Esophagus squamous epithelium (tissue), 5 donors: ENCODE measurements at regions not wholly inside any gene's neighbourhood (a gene's known extent, or its start where the extent isn't known, plus 50 kb on each side); places are given as distances from the start of the nearest gene placed in this dataset.

Experiments
- DNase-seq: peaks from one replicate; lab custom pipeline; 2025; lab: John Stamatoyannopoulos, UW
- H3K27ac ChIP-seq, 4 donors: fragments of 200-600 bp; sonication (generic); one replicate each; pipeline ENCODE4 v1.5.1; 2016 to 2019; ENCODE audit warnings: mild to moderate bottlenecking in 1 of 4
- H3K27me3 ChIP-seq, 4 donors: fragments of 200-600 bp; sonication (generic); 1 replicate in 3 of 4; 2 replicates in 1 of 4; pipeline versions ENCODE4 v1.5.1 to v1.6.0; 2017 to 2021; ENCODE audit warnings: antibody characterized with exemption in 1 of 4
- H3K36me3 ChIP-seq, 3 donors: fragments of 200-600 bp; sonication (generic); one replicate each; pipeline ENCODE4 v1.5.1; 2016 to 2019
- H3K4me1 ChIP-seq, 3 donors: fragments of 200-600 bp; sonication (generic); one replicate each; pipeline ENCODE4 v1.5.1; 2017 to 2019
- H3K4me3 ChIP-seq, 4 donors: fragments of 200-600 bp; sonication (generic); 1 replicate in 3 of 4; 2 replicates in 1 of 4; pipeline ENCODE4 v1.5.1; 2016 to 2019; ENCODE audit warnings: mild to moderate bottlenecking in 2 of 4, moderate library complexity in 1 of 4
- H3K9me3 ChIP-seq, 3 donors: fragments of 200-600 bp; sonication (generic); one replicate each; pipeline ENCODE4 v1.5.1; 2016 to 2019
- POLR2A ChIP-seq, 4 donors: fragments of 450-650 bp; IDR thresholded peaks; one replicate each; pipeline ENCODE4 v1.6.1; 2017; ENCODE audit warnings: antibody characterized with exemption in 4 of 4, mild to moderate bottlenecking in 4 of 4, moderate library complexity in 3 of 4
- WGBS, 2 donors: methylation state at CpG; one replicate each; pipeline ENCODE4 v1.1.5; 2018; 5-methylcytosine and 5-hydroxymethylcytosine counted together
- intact Hi-C: fragments of 100-400 bp; cut with DNase I; formaldehyde crosslinking; loops from one replicate; pipeline ENCODE4 v1.15.0; 2022
- TF ChIP-seq, protein P1 (sequence below), 6 experiments: fragments of 450-650 bp in 4 of 6; fragments of 200-600 bp in 2 of 6; sonication (generic) in 2 of 6; IDR thresholded peaks; one replicate each; pipeline ENCODE4 v1.5.1; 2016 to 2019; ENCODE audit warnings: antibody characterized with exemption in 6 of 6, mild to moderate bottlenecking in 4 of 6, moderate library complexity in 4 of 6
- donor health status: DM: yes; HTN: yes; CAD: no.

DNA sequence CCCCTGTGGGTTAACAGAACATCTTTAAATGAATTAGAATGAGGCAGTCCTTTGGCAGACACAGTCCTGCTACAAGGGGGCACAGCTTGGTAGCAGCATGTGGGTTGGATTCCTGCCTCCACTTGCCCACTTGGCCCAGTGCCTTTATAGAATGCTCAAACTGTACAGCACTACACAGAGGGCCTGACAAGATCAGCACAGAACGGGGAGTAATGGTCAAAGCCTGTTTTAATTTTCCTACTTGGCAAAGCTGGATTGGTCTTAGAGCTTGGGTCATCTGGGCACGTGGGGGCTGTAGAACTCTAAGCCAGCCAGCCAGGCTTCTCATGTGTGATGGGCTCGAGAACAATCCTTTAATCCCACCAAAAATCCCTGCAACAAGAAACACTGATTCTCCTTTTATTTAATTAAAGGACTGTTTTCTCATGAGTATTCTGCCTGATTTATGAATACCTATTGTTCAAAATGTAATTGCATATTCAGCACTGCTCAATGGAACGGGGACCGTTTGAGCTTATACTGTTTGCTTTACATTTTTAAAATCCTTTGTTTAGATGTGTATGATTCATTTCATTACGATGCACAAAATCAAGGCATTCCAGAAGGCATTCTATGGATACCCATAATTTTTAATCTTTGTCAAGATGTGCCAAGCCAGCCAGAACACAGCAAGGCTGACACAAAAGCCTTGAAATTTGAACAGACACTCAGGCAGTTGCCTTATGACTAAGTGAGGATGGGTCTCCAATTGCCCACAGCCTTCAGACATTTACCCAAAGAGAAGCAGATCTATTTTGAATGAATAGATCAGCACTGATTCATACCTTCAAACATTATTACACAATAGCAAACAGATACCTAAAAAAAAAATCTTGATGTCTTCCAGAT lies 249.3 kb upstream of the TGFBR2 start:
- 42 to 56% methylated on average over 6 of the region's 6 CpGs for WGBS, 2 donors
- H3K4me1 ChIP-seq: peaks cover 0 to 62% (median 40%) of the 10 kb centered on the region in 3 donors
- H3K4me3 ChIP-seq: no peak overlapping the region

DNA sequence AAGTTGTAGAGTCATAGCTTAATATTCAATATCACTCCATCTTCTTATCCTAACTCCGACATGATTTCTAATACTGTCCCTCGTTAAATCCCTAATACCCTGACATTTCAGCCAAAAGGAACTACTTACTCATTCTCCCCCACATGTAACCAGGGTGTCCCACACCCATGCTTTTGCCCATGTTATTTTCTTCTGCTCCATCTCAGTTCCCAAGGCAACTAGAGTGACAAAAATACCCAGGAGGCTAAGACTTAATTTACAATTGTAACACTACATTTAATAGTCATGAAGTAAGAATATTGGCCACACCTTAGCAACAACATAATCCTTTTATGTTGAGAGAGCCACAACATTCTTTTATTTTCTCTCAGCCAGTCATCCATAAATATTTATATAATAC lies 248.5 kb upstream of the TGFBR2 start:
- Histone ChIP-seq H3K4me3 (no peak overlapping the region), H3K9me3 (no peaks in the 10 kb centered on the region), H3K36me3 (no peaks in the 10 kb centered on the region), H3K4me1 (peaks cover 0 to 55% (median 40%) of the 10 kb centered on the region in 3 donors), H3K27me3 (no peaks in the 10 kb centered on the region), H3K27ac (no peak overlapping the region)
- no peak for TF ChIP-seq POLR2A (IDR thresholded peaks at IDR 0.05)
- TF ChIP-seq, protein P1, sequence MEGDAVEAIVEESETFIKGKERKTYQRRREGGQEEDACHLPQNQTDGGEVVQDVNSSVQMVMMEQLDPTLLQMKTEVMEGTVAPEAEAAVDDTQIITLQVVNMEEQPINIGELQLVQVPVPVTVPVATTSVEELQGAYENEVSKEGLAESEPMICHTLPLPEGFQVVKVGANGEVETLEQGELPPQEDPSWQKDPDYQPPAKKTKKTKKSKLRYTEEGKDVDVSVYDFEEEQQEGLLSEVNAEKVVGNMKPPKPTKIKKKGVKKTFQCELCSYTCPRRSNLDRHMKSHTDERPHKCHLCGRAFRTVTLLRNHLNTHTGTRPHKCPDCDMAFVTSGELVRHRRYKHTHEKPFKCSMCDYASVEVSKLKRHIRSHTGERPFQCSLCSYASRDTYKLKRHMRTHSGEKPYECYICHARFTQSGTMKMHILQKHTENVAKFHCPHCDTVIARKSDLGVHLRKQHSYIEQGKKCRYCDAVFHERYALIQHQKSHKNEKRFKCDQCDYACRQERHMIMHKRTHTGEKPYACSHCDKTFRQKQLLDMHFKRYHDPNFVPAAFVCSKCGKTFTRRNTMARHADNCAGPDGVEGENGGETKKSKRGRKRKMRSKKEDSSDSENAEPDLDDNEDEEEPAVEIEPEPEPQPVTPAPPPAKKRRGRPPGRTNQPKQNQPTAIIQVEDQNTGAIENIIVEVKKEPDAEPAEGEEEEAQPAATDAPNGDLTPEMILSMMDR (IDR thresholded peaks at IDR 0.05): no peak
- intact Hi-C loops: no loop called here
- DNase-seq: no peak
- WGBS, 2 donors: 50 to 51% methylated on average over 2 of the region's 2 CpGs

More for the DNA sequence above, 249.3 kb upstream of the TGFBR2 start:
- Histone ChIP-seq H3K27ac (peak overlapping the region in 2 of 4 donors; percentile 5 to 10), H3K27me3 (no peaks in the 10 kb centered on the region), H3K36me3 (no peaks in the 10 kb centered on the region), H3K9me3 (no peaks in the 10 kb centered on the region)
- TF ChIP-seq POLR2A (IDR thresholded peaks at IDR 0.05): no peak
- TF ChIP-seq, protein P1 (IDR thresholded peaks at IDR 0.05): no peak
- intact Hi-C loops: no loop called here
- DNase-seq: no peak

DNA sequence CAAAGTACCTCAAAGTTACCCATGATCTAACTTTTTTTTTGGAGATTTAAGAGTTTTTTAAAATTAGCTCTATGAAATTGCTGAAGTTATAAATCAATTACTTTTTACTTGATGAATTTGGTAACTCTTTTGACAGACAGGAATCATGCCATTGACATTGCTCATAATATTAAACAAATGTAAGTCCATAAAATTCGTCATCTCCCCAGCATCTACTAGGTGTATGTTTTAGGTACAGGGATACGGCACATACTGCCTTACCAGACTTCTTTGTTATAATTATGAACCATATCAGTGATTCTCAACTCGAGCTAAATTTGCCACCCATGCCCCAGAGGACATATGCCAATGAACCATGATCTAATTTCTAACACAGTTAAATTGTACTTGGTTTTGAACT lies 247.5 kb upstream of the TGFBR2 start:
- no peak overlapping the region for H3K4me3 ChIP-seq
- peaks cover 0 to 45% (median 38%) of the 10 kb centered on the region in 3 donors for H3K4me1 ChIP-seq
- TF ChIP-seq, protein P1 (IDR thresholded peaks at IDR 0.05): no peak
- no peak for TF ChIP-seq POLR2A (IDR thresholded peaks at IDR 0.05)
- no peak for DNase-seq
- no peaks in the 10 kb centered on the region for H3K36me3 ChIP-seq
- H3K27me3 ChIP-seq: no peaks in the 10 kb centered on the region
- H3K27ac ChIP-seq: no peak overlapping the region
- intact Hi-C loops: no loop called here
- 79 to 80% methylated on average over 3 of the region's 3 CpGs for WGBS, 2 donors
- no peaks in the 10 kb centered on the region for H3K9me3 ChIP-seq

DNA sequence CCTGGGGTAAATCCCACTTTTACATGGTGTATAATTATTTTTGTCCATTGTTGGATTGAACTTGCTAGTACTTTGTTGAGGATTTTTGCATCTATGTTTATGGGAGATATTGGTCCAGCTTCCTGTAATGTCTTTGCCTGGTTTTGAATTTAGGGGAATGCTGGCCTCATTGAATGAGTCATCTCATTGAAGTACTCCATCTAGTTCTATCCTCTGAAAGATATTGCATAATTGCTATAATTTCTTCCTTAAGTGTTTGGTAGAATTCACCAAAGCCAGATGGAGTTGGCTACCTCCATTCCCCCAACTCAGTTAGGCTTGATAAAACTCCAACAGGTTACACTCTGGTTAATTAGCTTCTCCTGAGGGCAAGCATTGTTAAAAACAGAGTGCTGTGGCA lies 237.4 kb upstream of the TGFBR2 start:
- no peak for DNase-seq
- Histone ChIP-seq H3K27ac (no peak overlapping the region), H3K9me3 (no peaks in the 10 kb centered on the region), H3K27me3 (no peaks in the 10 kb centered on the region), H3K4me1 (peaks cover 0 to 12% (median 0%) of the 10 kb centered on the region in 3 donors), H3K36me3 (no peaks in the 10 kb centered on the region), H3K4me3 (no peak overlapping the region)
- intact Hi-C loops: no loop called here
- no peak for TF ChIP-seq POLR2A (IDR thresholded peaks at IDR 0.05)
- TF ChIP-seq, protein P1 (IDR thresholded peaks at IDR 0.05): no peak

GRCh38 chr3:30370681-30371271 lies 235.6 kb upstream of the TGFBR2 start:
- intact Hi-C loops: no loop called here
- Histone ChIP-seq H3K9me3 (no peaks in the 10 kb centered on the region), H3K4me3 (no peak overlapping the region), H3K36me3 (no peaks in the 10 kb centered on the region), H3K27ac (peak overlapping the region in 1 of 4 donors; percentile 46), H3K4me1 (peaks cover 0 to 12% (median 0%) of the 10 kb centered on the region in 3 donors), H3K27me3 (no peaks in the 10 kb centered on the region)
- TF ChIP-seq POLR2A (IDR thresholded peaks at IDR 0.05): no peak
- TF ChIP-seq, protein P1 (IDR thresholded peaks at IDR 0.05): no peak
- 19 to 51% methylated on average over 5 of the region's 5 CpGs for WGBS, 2 donors
- no peak for DNase-seq
